HUDEP-2 (cell line): ENCODE measurements at regions not wholly inside any gene's neighbourhood (a gene's known extent, or its start where the extent isn't known, plus 50 kb on each side); places are given as distances from the start of the nearest gene placed in this dataset.
"Not testable (repeated sequence)": the region's sequence is repeated elsewhere in the genome, so short reads cannot be mapped to it uniquely, and the experiment has no call there.

ENCODE experiments used
- DNase-seq, 76 experiments: peaks; one replicate each; lab custom pipeline; 2025; ENCODE audit not compliant: unreplicated experiment in 76 of 76; lab: John Stamatoyannopoulos, UW

DNA sequence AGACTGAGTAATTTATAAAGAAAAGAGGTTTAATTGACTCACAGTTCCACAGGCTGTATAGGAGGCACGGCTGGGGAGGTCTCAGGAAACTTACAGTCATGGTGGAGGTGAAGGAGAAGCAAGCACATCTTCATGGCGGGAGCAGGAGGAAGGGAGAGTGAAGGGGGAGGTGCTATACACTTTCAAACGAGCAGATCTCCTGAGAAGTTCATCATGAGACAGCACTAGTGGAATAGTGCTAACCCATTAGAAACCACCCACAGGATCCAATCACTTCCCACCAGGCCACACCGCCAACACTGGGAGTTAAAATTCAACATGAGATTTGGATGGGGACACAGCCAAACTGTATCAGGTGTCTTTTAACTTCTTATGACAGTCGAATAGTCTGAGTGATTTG is 1459.3 kb upstream of the ACO1 start:
- DNase-seq = no peak

GRCh38 chr9:30925635-30926034 is 1458.8 kb upstream of the ACO1 start:
- no peak for DNase-seq

DNA sequence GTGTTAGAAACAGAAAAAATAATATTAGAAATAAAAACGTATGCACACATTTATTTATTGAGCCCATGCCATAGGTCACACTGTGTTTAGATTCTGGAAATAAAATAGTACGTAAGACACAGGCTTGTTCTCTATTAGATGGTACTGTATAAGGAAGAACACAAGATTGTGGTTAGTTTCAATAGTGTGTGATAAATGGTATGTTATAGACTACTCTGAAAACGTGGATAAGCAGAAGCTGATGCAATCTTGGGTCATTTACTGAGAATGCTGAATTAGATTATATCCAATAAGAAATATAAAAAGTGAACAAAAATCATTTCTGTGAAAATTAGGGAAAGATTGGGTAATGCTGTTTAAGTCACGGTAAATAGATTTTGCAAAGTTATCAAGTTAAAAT is 1456.4 kb upstream of the ACO1 start:
- DNase-seq = no peak

GRCh38 chr9:30932226-30932625 is 1452.2 kb upstream of the ACO1 start:
- no peak for DNase-seq

- no peak for DNase-seq
These were observed 1448.7 kb upstream of the ACO1 start for GRCh38 chr9:30935730-30936129.

GRCh38 chr9:30937106-30937505 is 1447.3 kb upstream of the ACO1 start:
- no peak for DNase-seq

DNA sequence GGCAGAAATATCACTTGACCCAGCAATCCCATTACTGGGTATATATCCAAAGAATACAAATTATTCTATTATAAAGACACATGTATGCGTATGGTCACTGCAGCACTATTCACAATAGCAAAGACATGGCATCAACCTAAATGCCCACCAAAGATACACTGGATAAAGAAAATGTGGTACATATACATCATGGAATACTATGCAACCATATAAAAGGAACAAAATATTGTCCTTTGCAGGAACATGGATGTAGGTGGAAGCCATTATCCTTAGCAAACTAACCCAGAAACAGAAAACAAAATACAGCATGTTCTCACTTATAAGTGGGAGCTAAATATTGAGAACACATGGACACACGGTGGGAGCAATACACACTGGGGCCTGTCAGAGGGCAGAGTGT is 1441.6 kb upstream of the ACO1 start:
- not testable (repeated sequence) for DNase-seq

DNA sequence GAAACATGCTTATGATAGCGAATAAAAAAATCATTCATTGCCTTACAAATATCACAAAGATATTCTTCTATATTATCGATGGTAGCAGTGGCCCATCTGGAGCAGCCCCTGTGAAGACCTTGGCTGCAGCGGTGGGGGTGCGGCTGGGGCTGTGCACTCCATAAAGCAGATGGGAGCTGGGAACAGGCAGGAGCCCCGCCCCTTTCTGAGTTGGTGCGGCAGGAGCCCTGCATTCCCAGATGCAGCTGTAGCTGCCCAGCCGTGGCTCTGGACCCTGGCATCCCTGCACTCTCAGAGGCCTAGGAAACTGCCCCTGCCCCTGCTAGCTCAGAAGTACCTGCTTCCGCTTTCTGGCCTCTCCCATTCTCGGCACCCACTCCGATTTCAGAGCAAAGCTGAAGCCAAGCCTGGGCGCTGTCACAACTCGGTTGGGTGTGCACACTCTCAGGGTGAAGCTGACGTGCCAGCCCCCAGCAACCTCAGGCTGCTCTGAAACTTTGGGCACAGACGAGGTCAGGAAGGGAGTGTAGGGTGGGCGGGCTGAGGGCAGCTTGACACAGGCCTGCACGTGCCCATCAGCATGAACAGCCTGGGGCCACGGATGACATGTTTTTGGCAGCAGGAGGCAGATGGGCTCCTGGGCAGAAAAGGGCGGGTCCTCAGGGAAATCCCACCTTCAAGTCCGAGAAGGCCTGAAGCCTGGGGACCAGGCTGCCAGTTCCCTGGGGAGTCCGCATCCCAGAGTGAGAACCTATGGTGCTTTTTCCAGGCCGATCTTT is 1440.8 kb upstream of the ACO1 start:
- DNase-seq = no peak

DNA sequence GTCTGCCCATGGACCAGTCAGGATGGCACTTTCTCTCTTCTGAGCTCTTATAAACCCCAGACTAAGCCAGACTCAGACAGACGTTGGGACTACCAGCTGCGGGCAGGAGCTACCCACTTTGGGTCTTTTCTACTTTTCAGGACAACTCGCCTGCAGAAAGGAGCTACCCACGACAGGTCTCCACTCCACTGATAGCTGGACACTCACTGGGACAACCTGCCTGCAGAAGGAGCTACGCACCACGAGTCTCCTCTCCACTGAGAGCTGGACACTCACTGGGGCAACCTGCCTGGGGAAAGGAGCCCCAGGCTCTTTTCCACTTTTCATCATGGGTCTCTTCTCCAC is 1440.2 kb upstream of the ACO1 start:
- DNase-seq = no peak

DNA sequence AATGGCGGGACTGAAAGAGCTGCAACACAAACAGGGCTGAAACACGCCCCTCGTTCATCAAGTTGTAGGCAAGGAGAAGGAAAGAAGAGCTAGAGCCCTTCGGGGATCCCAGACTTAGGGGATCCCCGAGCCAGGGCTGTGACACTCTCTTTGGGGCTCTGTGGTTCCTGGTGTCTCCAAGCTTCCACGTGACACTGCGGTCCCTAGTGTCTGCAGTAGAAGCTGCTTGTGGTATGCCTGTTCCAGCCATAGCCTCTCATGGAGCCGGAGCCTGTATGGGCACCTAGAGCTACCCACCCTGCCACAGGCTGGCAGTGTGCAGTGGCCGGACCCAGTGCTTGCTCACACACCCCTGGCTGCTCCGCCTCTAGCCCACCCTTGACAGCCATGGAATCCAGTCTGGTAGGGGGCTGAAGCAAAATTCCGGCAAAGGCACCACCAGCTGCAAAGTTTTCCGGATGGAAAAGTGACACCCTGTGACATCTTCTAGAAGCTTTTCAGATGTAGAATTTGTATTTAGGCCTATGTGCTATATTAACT is 1439.6 kb upstream of the ACO1 start:
- no peak for DNase-seq

DNA sequence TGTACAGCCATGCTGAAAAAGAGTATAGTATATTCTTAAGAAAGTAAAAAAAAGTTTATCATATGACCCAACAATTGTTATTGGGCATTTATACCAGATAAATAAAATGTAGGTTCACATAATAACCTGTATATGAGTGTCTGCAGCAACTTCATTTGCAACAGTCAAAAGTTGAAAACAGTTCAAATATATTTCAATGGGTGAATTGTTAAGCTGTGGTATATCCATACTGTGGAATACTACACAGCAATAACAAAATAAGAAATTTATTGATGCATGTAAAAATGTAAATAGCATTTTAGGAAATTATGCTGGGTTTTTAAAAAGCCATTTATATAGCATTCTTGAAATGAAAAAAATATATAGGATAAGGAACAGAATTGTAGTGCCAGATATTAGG is 1420.1 kb upstream of the ACO1 start:
- no peak for DNase-seq

GRCh38 chr9:30967476-30967875 is 1417.0 kb upstream of the ACO1 start:
- DNase-seq = no peak

- DNase-seq = no peak
These were observed 1414.3 kb upstream of the ACO1 start for GRCh38 chr9:30970186-30970585.

GRCh38 chr9:30970812-30971211 is 1413.6 kb upstream of the ACO1 start:
- DNase-seq = no peak

- DNase-seq = no peak
These were observed 1411.8 kb upstream of the ACO1 start for GRCh38 chr9:30972654-30973053.

DNA sequence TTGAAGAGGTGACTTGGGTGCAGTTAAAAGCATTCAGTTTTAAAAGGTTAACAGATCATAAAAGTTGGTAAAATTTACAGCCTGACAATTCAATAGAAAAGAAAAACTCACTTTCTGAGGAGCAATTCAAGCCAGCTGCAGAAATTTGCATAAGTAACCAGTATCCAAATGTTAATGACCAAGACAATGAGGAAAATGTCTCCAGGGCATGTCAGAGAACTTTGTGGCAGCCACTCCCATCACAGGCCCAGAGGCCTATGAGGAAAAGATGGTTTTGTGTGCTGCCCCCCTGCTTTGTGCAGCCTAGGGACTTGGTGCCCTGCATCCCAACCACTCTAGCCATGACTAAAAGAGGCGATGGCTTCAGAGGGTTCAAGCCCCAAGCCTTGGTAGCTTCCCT is 1406.5 kb upstream of the ACO1 start:
- no peak for DNase-seq

- DNase-seq = no peak
These were observed 1402.1 kb upstream of the ACO1 start for GRCh38 chr9:30982301-30982700.

GRCh38 chr9:30995956-30996738 is 1388.3 kb upstream of the ACO1 start:
- DNase-seq = no peak

GRCh38 chr9:30996761-30997160 is 1387.7 kb upstream of the ACO1 start:
- DNase-seq = no peak

DNA sequence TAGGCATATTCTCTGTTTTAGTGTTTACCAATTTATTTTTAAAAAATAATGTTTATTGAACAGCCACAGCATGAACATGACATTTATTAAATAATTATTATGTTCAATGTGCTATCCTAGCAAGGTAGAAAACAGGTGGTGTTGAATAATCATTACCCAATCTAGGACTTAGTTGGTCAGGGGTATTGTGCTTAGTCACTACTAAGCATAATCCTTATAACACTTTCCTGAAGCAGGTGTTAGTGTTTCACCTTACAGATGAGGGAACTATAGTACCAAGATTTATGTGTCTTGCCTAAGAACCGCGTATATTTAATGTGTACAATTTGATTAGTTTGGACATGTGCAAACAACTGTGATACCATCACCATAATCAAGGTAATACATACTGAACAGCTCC is 1387.2 kb upstream of the ACO1 start:
- DNase-seq = no peak

DNA sequence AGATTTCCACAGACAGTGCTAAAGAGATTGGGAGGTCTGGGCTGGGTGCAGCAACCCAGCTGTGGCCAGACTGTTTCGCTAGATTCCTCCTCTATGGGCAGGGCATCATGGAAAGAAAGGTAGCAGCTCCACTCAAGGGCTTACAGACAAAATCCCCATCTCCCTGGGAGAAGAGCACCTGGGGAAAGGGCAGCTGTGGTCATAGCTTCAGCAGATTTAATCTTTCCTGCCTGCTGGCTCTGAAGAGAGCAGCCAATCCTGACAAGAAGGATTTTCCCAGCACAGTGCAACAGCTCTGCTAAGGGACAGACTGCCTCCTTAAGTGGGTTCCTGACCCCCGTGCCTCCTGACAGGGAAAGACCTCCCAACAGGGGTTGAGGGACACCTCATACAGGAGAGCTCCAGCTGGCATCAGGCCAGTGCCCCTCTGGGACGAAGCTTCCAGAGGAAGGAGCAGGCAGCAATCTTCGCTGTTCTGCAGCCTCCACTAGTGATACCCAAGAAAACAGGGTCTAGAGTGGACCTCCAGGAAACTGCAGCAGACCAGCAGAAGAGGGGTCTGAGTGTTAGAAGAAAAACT is 1379.3 kb upstream of the ACO1 start:
- DNase-seq = no peak

GRCh38 chr9:31013371-31013770 is 1371.1 kb upstream of the ACO1 start:
- no peak for DNase-seq
